ENCODE measurements at regions not wholly inside any gene's neighbourhood (a gene's known extent, or its start where the extent isn't known, plus 50 kb on each side); places are given as distances from the start of the nearest gene placed in this dataset.
"Not testable (repeated sequence)": the region's sequence is repeated elsewhere in the genome, so short reads cannot be mapped to it uniquely, and the experiment has no call there.

DNA sequence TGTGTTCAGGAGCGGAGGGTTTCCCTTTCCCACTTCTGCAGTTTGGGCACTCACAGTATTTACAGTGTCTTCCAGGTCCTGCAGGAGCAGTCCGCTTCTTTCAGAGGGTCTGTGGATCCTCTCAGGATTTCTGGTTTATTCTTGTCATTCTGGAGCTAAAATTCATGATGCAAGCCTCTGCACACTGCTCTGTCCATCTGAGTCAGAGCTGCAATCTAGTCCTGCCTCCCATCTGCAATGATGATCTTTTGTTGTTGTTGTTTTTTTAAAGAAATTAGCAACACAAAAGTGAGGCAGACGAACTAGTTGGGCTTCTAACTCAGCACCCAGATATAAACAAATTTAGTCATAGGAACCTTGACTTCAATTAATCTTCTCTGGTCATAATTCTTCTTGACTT is 86.5 kb downstream of the DLEU7 start:
- ATAC-seq, result no peak
- no peak for DNase-seq
- intact Hi-C loops (cut with DNase I, micrococcal nuclease), result no loop called here

DNA sequence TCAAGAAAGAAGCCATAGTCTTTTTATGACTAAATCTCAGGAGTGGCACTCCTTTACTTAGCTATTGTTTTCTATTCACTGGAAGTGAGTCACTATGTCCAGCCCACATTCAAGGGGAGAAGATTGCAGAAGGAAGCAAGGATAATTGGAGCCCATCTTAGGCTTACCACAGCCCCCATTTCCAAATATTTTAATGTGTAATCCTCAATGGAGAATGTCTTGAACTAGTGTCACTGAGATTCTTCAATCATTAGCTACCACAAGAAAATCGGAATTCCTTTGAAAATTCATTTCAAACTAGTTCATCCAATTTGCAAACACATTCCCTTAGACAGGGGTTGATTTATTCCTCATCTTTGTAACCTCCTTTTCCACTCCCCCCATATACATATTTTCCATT is 84.7 kb downstream of the DLEU7 start:
- intact Hi-C loops (cut with DNase I, micrococcal nuclease), result no loop called here
- no peak for ATAC-seq

DNA sequence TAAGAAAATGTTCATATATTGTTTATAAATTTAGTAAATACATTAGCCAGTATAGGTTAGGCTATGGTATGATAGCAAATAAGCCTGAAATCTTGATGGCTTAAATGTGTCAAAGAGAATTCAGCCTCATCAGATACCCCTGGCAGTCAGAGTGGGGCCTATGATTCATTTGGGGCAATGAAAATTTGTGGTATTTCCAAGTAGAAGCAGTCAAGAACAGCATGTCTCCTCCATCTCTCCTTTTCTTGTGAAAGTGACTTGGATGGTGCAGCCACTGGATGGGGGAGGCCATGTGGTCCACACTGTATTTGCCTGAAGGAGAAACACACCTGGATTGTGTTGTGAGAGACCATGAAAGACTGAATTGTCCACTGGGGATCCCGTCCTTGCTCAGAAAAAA is 82.7 kb downstream of the DLEU7 start:
- intact Hi-C loops (cut with DNase I, micrococcal nuclease), result no loop called here

More for the DNA sequence above, 84.7 kb downstream of the DLEU7 start:
- DNase-seq, result no peak

DNA sequence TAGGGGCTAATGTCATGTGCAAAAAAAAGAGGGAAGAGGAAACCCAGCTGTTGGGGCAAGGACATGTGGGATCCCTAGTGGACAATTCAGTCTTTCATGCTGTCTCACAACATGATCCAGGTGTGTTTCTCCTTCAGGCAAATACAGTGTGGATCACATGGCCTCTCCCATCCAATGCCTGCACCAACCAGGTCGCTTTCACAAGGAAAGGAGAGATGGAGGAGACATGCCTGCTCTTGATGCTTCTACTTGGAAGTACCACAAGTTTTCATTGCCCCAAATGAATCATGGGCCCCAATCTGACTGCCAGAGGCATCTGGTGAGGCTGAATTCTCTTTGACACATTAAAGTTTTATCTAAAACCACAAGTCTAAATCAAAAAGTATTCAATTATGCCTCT is 82.1 kb downstream of the DLEU7 start:
- no peak for DNase-seq
- intact Hi-C loops (cut with DNase I, micrococcal nuclease), result no loop called here
- no peak for ATAC-seq

More for the DNA sequence above, 82.7 kb downstream of the DLEU7 start:
- DNase-seq (no peak), ATAC-seq (no peak)

DNA sequence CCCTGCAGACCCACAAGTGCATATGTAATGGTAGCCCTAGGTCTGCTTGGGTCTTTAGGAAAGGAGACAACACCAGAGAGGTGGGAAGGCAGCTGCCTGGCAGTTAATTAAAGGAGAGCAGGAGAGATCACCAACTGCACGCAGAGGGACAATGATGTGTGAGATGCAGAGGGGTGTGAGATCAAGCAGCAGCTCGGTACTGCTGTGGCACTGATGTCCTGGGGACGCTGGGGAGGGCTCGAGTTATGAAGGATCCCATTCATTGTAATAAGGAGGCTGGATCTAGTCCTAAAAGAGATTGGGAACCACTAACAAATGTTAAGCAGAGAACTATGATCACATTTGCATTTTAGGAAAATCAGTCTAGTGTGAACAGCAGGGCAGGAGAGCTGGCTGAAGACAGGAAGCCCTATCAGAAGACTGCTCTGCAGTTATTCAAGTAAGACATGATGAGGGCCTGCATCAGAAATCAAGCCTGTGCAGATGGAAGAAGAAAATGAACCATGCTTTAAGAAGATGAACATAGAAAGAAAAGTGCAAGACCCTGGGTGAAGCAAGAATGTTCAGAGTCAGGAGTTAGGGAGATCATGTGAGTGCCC is 80.4 kb downstream of the DLEU7 start:
- ATAC-seq, result no peak
- no peak for DNase-seq
- intact Hi-C loops (cut with DNase I, micrococcal nuclease), result no loop called here

DNA sequence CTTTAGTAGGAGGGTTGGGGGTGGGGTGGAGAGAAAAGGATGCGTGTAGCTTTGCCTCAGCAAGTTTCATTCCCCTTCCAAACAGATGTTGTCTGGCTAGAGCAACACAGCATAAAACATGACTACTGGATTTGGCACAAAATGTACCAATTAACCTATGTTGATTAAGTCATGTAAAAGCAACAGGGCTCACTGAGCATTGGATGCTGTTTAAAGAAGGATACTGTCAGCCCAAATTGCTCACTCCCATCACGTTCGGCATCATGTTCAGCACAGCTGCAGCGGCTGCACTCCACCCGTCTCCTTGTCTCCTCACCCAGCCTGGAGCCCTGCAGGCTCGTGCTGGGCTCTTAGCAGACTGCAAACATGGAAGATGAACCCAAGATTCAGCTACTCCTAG is 77.5 kb downstream of the DLEU7 start:
- DNase-seq, result no peak
- ATAC-seq, result no peak
- intact Hi-C loops (cut with DNase I, micrococcal nuclease), result no loop called here

DNA sequence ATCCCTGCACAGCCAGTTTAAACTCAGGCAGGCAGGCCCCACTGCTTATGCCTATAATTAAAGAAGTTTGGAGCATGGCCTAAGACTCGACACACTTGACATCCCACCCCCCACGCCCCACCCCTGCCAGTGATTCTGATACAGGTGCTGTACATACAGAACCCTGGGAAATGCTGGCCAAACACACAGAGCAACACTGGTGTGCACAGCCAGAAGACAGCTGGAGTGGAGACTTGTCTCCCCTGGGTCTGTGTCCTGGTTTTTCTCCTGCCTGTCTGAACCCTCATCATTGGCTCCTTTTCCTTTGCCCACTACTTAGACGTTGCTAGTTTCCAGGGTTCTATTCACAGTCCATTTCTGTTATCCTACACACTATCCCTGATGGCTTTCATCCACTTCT is 76.8 kb downstream of the DLEU7 start:
- ATAC-seq (no peak), DNase-seq (no peak)
- intact Hi-C loops (cut with DNase I, micrococcal nuclease), result no loop called here

DNA sequence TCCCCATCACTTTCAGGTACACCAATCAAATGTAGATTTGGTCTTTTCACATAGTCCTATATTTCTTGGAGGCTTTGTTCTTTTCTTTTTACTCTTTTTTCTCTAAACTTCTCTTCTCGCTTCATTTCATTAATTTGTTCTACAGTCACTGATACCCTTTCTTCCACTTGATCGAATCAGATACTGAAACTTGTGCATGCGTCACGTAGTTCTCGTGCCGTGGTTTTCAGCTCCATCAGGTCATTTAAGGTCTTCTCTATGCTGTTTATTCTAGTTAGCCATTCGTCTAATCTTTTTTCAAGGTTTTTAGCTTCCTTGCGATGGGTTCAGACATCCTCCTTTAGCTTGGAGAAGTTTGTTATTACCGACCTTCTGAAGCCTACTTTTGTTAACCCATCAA is 70.6 kb downstream of the DLEU7 start:
- DNase-seq; ATAC-seq; intact Hi-C loops (cut with DNase I, micrococcal nuclease): not testable (repeated sequence)

All from left colon (tissue), 2 donors.